ENCODE measurements at regions not wholly inside any gene's neighbourhood (a gene's known extent, or its start where the extent isn't known, plus 50 kb on each side); places are given as distances from the start of the nearest gene placed in this dataset.
"Not testable (repeated sequence)": the region's sequence is repeated elsewhere in the genome, so short reads cannot be mapped to it uniquely, and the experiment has no call there.

- not testable (repeated sequence) for TF ChIP-seq POLR2AphosphoS5, POLR2A (IDR thresholded peaks at IDR 0.05; ENCODE audit: low read depth, low read length)
Measured at GRCh38 chr2:208811885-208812284, 405.3 kb downstream of the PTH2R start.

Data from GM12892 (cell line).